Activated CD8-positive, alpha-beta T cell treated with anti-CD3 and anti-CD28 coated beads for 36 hours (primary cell): ENCODE measurements at regions not wholly inside any gene's neighbourhood (a gene's known extent, or its start where the extent isn't known, plus 50 kb on each side); places are given as distances from the start of the nearest gene placed in this dataset.

Experiments used
- ATAC-seq: fragments of 200-7000 bp; cut with Tn5 transposase; one replicate; pipeline ENCODE4 v1.10.0; 2021; ENCODE audit warnings: mild to moderate bottlenecking, moderate library complexity
- CTCF ChIA-PET: fragments of 350-600 bp; sonication (Branson Sonifier 250); formaldehyde crosslinking; loops from one replicate; lab custom pipeline; 2021; ENCODE audit warnings: antibody characterized with exemption; lab: Charles Lee
- POLR2A ChIA-PET: fragments of 350-600 bp; sonication (Branson Sonifier 250); formaldehyde crosslinking; loops from one replicate; lab custom pipeline; 2021; ENCODE audit warnings: antibody characterized with exemption; lab: Charles Lee
- DNase-seq: peaks from one replicate; pipeline ENCODE4 v3.0.0-alpha.2; 2020
- H3K27ac Mint-ChIP-seq: one replicate; pipeline ENCODE4 v1.8.0; 2021; ENCODE audit warnings: mild to moderate bottlenecking, mixed read lengths
- H3K27me3 Mint-ChIP-seq: one replicate; pipeline ENCODE4 v1.8.0; 2021; ENCODE audit warnings: mixed read lengths
- H3K36me3 Mint-ChIP-seq: one replicate; pipeline ENCODE4 v1.8.0; 2021; ENCODE audit warnings: low read depth, mixed read lengths
- H3K4me1 Mint-ChIP-seq: one replicate; pipeline ENCODE4 v1.8.0; 2021; ENCODE audit warnings: low read depth, mixed read lengths
- H3K4me3 Mint-ChIP-seq: one replicate; pipeline ENCODE4 v1.8.0; 2021; ENCODE audit warnings: mild to moderate bottlenecking, moderate library complexity, mixed read lengths
- H3K9me3 Mint-ChIP-seq: one replicate; pipeline ENCODE4 v1.8.0; 2021; ENCODE audit warnings: mixed read lengths
- CTCF ChIP-seq: fragments of 200-600 bp; IDR thresholded peaks from one replicate; pipeline ENCODE4 v1.8.0; 2022; ENCODE audit warnings: antibody characterized with exemption, mild to moderate bottlenecking
- intact Hi-C: fragments of 100-400 bp; cut with micrococcal nuclease; formaldehyde crosslinking; loops from one replicate; pipeline ENCODE4 v1.10.0; 2022

DNA sequence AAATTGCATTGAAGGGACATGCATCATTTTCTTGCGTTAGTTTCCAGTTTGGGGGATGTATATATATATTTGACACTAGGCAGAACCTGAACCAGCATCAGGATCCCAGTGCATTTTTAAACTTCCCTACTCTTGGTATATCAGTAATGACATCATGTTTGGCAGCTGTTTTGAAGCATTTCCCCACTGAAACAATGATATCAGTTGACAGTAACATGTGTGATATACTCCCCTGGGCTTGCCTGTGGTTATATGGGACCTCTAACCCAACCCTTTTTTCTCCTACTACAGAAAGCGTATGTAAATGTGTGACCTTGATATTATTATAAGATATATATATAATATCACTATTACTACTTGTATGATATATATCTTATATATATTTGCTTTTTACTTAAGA lies 225.9 kb upstream of the CASK start:
- POLR2A ChIA-PET, result no interaction called here
- Mint-ChIP-seq H3K4me3 (no peak overlapping the region), H3K36me3 (no peaks in the 10 kb centered on the region), H3K27me3 (no peaks in the 10 kb centered on the region), H3K9me3 (no peaks in the 10 kb centered on the region), H3K27ac (no peak overlapping the region), H3K4me1 (peaks cover 6% of the 10 kb centered on the region)
- DNase-seq (no peak), ATAC-seq (no peak)
- no peak for TF ChIP-seq CTCF
- intact Hi-C loops, result no loop called here
- CTCF ChIA-PET, result no interaction called here

- no peak for ATAC-seq
- Mint-ChIP-seq H3K9me3 (peaks cover 5% of the 10 kb centered on the region), H3K4me1 (no peaks in the 10 kb centered on the region), H3K27me3 (no peaks in the 10 kb centered on the region), H3K4me3 (no peak overlapping the region), H3K27ac (no peak overlapping the region), H3K36me3 (peaks cover 4% of the 10 kb centered on the region)
- DNase-seq, result no peak
- no peak for TF ChIP-seq CTCF
- ChIA-PET POLR2A (no interaction called here), CTCF (interaction anchor here (0.8 kb wide), 1 partner anchor 352 kb away, joined by 4 read pairs; no protein-coding TSS in a partner anchor)
- intact Hi-C loops, result no loop called here
These were observed 220.7 kb upstream of the CASK start for GRCh38 chrX:42143866-42144592.

DNA sequence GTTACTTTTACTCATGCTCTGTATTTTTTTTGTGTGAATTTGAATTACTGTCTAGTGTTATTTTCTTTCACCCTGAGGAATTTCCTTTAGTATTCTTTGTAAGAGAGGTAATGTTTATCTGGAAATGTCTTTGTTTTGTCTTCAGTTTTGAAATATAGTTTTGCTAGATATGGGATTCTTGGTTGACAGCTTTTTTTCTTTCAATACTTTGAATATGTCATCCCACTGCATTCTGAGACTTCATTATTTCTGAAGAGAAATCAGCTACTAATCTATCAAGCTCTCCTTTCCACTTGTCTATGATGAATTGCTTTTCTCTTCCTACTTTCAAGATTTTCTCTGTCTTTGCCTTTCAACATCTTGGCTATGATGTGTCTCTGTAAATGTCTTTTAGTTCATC lies 217.0 kb upstream of the CASK start:
- Mint-ChIP-seq H3K36me3 (peaks cover 4% of the 10 kb centered on the region), H3K27ac (no peak overlapping the region), H3K4me1 (no peaks in the 10 kb centered on the region), H3K9me3 (peaks cover 10% of the 10 kb centered on the region), H3K27me3 (no peaks in the 10 kb centered on the region), H3K4me3 (no peak overlapping the region)
- CTCF ChIA-PET, result no interaction called here
- no peak for DNase-seq
- no peak for TF ChIP-seq CTCF
- intact Hi-C loops, result no loop called here
- POLR2A ChIA-PET, result no interaction called here
- ATAC-seq, result no peak

DNA sequence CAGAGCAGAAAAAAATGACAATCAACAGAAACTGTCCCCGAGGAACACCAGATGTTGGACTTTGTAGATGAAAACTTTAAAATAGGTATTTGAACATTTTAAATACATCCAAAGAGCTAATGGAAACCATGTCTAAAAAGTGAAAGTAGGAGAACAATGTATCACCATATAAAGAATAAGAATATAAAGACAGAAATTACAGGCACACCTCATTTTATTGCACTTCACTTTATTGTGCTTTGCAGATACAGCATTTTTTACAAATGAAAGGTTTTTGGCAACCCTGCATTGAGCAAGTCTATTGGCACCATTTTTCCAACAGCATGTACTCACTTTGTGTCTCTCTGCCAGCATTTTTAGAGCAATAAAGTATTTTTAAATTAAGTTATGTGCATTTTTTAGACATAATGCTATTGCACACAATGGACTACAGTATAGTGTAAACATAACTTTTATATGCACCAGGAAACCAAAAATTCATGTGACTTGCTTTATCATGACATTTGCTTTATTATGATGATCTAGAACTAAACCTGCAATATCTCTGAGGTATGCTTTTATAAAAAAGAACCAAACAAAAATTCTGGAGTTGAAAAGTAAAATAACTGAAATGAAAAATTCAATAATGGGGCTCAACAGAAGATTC lies 212.4 kb upstream of the CASK start:
- no peak overlapping the region for H3K27ac Mint-ChIP-seq
- no peak for DNase-seq
- no peak overlapping the region for H3K4me3 Mint-ChIP-seq
- ChIA-PET POLR2A (no interaction called here), CTCF (no interaction called here)
- H3K9me3 Mint-ChIP-seq, result peaks cover 11% of the 10 kb centered on the region
- intact Hi-C loops, result no loop called here
- peaks cover 5% of the 10 kb centered on the region for H3K4me1 Mint-ChIP-seq
- H3K27me3 Mint-ChIP-seq, result no peaks in the 10 kb centered on the region
- H3K36me3 Mint-ChIP-seq, result peaks cover 3% of the 10 kb centered on the region
- no peak for TF ChIP-seq CTCF
- ATAC-seq, result no peak

GRCh38 chrX:42131856-42132255 lies 208.5 kb upstream of the CASK start:
- H3K4me3 Mint-ChIP-seq, result no peak overlapping the region
- peaks cover 41% of the 10 kb centered on the region for H3K4me1 Mint-ChIP-seq
- no peak for TF ChIP-seq CTCF
- H3K36me3 Mint-ChIP-seq, result no peaks in the 10 kb centered on the region
- no peak overlapping the region for H3K27ac Mint-ChIP-seq
- CTCF ChIA-PET, result no interaction called here
- peaks cover 4% of the 10 kb centered on the region for H3K9me3 Mint-ChIP-seq
- intact Hi-C loops, result no loop called here
- no peak for DNase-seq
- POLR2A ChIA-PET, result no interaction called here
- no peak for ATAC-seq
- H3K27me3 Mint-ChIP-seq, result no peaks in the 10 kb centered on the region
